GM21737 (cell line): ENCODE measurements at regions not wholly inside any gene's neighbourhood (a gene's known extent, or its start where the extent isn't known, plus 50 kb on each side); places are given as distances from the start of the nearest gene placed in this dataset.

Experiments
- ATAC-seq: cut with Tn5 transposase; IDR thresholded peaks from one replicate; pipeline ENCODE4 v1.9.1; 2021; ENCODE audit warnings: mild to moderate bottlenecking, moderate library complexity; ENCODE audit not compliant: unreplicated experiment

- ATAC-seq = no peak
These were observed 380.8 kb downstream of the TMEM232 start for GRCh38 chr5:110345623-110346022.

GRCh38 chr5:110346893-110347358, 379.5 kb downstream of the TMEM232 start:
- no peak for ATAC-seq

GRCh38 chr5:110347781-110348180, 378.7 kb downstream of the TMEM232 start:
- ATAC-seq = no peak

- no peak for ATAC-seq
These were observed 375.0 kb downstream of the TMEM232 start for GRCh38 chr5:110351430-110351829.

- no peak for ATAC-seq
These were observed 372.2 kb downstream of the TMEM232 start for GRCh38 chr5:110354311-110354710.

GRCh38 chr5:110354915-110355644, 371.4 kb downstream of the TMEM232 start:
- ATAC-seq = no peak

- no peak for ATAC-seq
These were observed 369.8 kb downstream of the TMEM232 start for GRCh38 chr5:110356677-110357076.

- no peak for ATAC-seq
These were observed 367.2 kb downstream of the TMEM232 start for GRCh38 chr5:110359221-110359620.

GRCh38 chr5:110361471-110361870, 365.0 kb downstream of the TMEM232 start:
- ATAC-seq = no peak

GRCh38 chr5:110362261-110362660, 364.2 kb downstream of the TMEM232 start:
- no peak for ATAC-seq

GRCh38 chr5:110366716-110367115, 359.8 kb downstream of the TMEM232 start:
- ATAC-seq = no peak
